ENCODE measurements at regions not wholly inside any gene's neighbourhood (a gene's known extent, or its start where the extent isn't known, plus 50 kb on each side); places are given as distances from the start of the nearest gene placed in this dataset.

GRCh38 chr3:62992520-62992919 lies 117.3 kb upstream of the CADPS start:
- TF ChIP-seq CTCF (IDR thresholded peaks at IDR 0.05), result no peak
- Histone ChIP-seq H3K27ac (no peak overlapping the region), H3K36me3 (no peaks in the 10 kb centered on the region), H3K9me3 (no peaks in the 10 kb centered on the region), H3K4me1 (no peaks in the 10 kb centered on the region), H3K27me3 (no peaks in the 10 kb centered on the region), H3K4me3 (no peak overlapping the region)
- DNase-seq, result no peak
- intact Hi-C loops (cut with DNase I), result no loop called here
- no peak for ATAC-seq

GRCh38 chr3:62995119-62995518 lies 119.9 kb upstream of the CADPS start:
- TF ChIP-seq CTCF (IDR thresholded peaks at IDR 0.05), result no peak
- Histone ChIP-seq H3K27ac (no peak overlapping the region), H3K36me3 (no peaks in the 10 kb centered on the region), H3K27me3 (no peaks in the 10 kb centered on the region), H3K9me3 (no peaks in the 10 kb centered on the region), H3K4me1 (no peaks in the 10 kb centered on the region), H3K4me3 (no peak overlapping the region)
- no peak for ATAC-seq
- DNase-seq, result no peak
- intact Hi-C loops (cut with DNase I), result no loop called here

DNA sequence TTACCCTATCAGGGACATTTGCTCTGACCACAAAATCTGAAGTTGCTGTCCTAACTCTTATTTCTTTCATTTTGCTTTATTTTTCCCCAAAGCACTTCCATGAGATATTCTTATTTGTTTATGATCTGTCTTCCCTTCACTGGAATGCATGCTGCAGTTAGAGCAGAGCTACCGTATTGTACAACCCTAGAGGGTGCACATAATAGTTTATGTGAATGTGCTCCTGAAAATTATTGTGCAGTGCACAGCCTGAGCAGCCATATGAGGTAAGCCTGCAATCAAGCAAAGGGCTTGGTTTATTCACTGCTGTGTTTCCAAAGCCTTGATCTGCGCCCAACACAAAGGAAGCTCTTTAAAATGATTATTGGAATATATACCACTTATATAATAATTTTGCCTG lies 120.3 kb upstream of the CADPS start:
- H3K4me3 ChIP-seq, result no peak overlapping the region
- no peak for DNase-seq
- H3K27ac ChIP-seq, result no peak overlapping the region
- H3K4me1 ChIP-seq, result no peaks in the 10 kb centered on the region
- no peaks in the 10 kb centered on the region for H3K9me3 ChIP-seq
- no peak for TF ChIP-seq CTCF (IDR thresholded peaks at IDR 0.05)
- H3K36me3 ChIP-seq, result no peaks in the 10 kb centered on the region
- H3K27me3 ChIP-seq, result no peaks in the 10 kb centered on the region
- ATAC-seq, result no peak
- intact Hi-C loops (cut with DNase I), result no loop called here

DNA sequence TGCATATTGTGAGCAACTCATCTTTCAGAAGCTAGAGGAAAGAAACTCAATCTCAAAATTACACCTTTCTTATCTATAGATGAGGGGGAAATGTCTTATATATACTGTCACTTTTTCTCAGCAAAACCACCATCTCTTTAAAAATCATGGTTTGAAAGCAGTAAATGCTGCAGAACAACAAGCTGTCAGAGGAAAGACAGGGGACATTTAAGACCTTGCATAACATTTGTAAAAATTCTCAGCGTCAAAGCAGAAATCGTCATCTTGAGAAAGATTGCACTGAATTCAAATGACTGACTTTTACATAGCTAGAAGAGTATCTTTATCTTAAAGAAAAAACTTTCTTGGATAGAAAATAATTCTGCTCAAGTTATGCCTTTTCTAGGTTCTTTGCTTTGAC lies 122.2 kb upstream of the CADPS start:
- DNase-seq, result no peak
- no peaks in the 10 kb centered on the region for H3K27me3 ChIP-seq
- ATAC-seq, result no peak
- no peaks in the 10 kb centered on the region for H3K4me1 ChIP-seq
- no peak for TF ChIP-seq CTCF (IDR thresholded peaks at IDR 0.05)
- intact Hi-C loops (cut with DNase I), result no loop called here
- no peaks in the 10 kb centered on the region for H3K36me3 ChIP-seq
- H3K4me3 ChIP-seq, result no peak overlapping the region
- no peaks in the 10 kb centered on the region for H3K9me3 ChIP-seq
- H3K27ac ChIP-seq, result no peak overlapping the region

GRCh38 chr3:62999158-62999557 lies 123.9 kb upstream of the CADPS start:
- H3K27me3 ChIP-seq, result no peaks in the 10 kb centered on the region
- TF ChIP-seq CTCF (IDR thresholded peaks at IDR 0.05), result no peak
- DNase-seq (no peak), ATAC-seq (peak; percentile 27)
- H3K36me3 ChIP-seq, result no peaks in the 10 kb centered on the region
- H3K9me3 ChIP-seq, result no peaks in the 10 kb centered on the region
- intact Hi-C loops (cut with DNase I), result no loop called here
- H3K4me3 ChIP-seq, result no peak overlapping the region
- H3K4me1 ChIP-seq, result no peaks in the 10 kb centered on the region
- no peak overlapping the region for H3K27ac ChIP-seq

DNA sequence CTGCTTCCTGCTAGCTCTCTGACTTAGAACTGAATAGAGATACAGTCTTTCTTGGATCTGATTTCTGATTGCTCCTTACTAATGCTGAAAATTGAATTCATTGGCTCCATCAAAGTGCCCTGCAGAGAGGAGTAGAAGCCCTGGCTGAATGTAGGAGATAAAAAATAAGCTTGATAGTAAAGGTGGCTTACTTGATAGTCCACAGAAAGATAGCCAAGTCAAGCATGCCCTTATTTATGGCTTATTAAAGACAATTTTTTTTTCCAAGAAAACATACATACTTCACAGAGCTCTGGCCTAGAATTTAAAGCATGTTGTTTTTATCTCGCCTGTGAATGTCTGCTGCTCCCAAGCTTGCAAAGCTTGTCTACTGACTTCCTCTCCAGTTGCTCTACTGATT lies 124.6 kb upstream of the CADPS start:
- Histone ChIP-seq H3K27me3 (no peaks in the 10 kb centered on the region), H3K9me3 (no peaks in the 10 kb centered on the region), H3K4me1 (no peaks in the 10 kb centered on the region), H3K27ac (no peak overlapping the region), H3K36me3 (no peaks in the 10 kb centered on the region), H3K4me3 (no peak overlapping the region)
- no peak for ATAC-seq
- intact Hi-C loops (cut with DNase I), result no loop called here
- no peak for DNase-seq
- TF ChIP-seq CTCF (IDR thresholded peaks at IDR 0.05), result no peak
